ENCODE measurements at regions not wholly inside any gene's neighbourhood (a gene's known extent, or its start where the extent isn't known, plus 50 kb on each side); places are given as distances from the start of the nearest gene placed in this dataset.
A peak's percentile ranks its signal among the peaks of the same experiment; 100 is the strongest.

DNA sequence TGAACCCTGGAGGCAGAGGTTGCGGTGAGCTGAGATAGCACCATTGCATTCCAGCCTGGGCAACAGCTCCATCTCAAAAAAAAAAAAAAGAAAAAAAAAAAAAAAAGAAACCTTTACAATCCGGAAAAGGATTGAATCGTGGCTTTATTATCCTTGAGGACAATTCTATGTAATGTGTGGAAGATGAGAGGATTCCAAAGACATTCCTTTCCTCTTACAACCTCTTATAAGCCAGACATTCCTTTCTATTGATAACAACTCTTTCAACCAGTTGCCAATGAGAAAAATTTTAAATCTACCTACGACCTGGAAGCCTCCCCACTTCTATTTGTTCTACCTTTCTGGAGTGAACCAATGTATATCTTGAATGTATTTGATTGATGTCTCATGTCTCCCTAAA lies 91.2 kb upstream of the EEF1E1 start:
- intact Hi-C loops (cut with DNase I) = no loop called here
- no peak overlapping the region for H3K27ac ChIP-seq (ENCODE audit: low read length)
- 61% methylated on average over 4 of the region's 4 CpGs for WGBS
- DNase-seq = no peak
- no peak for ATAC-seq
- H3K4me1 ChIP-seq (ENCODE audit: control insufficient read depth, insufficient read depth, low read length) = no peaks in the 10 kb centered on the region
- H3K27me3 ChIP-seq (ENCODE audit: control insufficient read depth, insufficient read depth) = no peaks in the 10 kb centered on the region
- H3K9me3 ChIP-seq (ENCODE audit: control insufficient read depth, low read length) = no peaks in the 10 kb centered on the region
- no peak overlapping the region for H3K4me3 ChIP-seq (ENCODE audit: low read length)

DNA sequence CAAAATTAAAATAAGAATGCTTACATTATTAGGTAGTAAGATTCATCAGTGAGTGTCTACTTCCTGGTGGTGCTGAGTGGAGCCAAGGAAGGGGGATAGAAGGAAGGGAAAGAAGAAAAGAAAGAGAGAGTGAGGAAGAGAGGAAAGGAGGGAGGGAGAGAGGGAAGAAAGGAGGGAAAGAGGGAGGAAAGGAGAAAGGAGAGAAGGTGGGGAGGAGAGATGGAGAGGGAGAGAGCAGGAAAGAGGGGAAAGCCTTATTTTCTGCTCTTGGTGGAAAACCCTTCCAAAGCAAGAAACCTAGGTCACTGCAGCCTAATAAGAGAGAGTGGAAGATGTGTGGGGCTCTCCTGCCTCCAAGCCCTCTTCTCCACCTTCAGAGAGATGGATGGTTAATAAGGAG lies 90.2 kb upstream of the EEF1E1 start:
- no peak for ATAC-seq
- intact Hi-C loops (cut with DNase I) = no loop called here
- H3K4me3 ChIP-seq (ENCODE audit: low read length) = no peak overlapping the region
- H3K27me3 ChIP-seq (ENCODE audit: control insufficient read depth, insufficient read depth) = no peaks in the 10 kb centered on the region
- DNase-seq = no peak
- no peak overlapping the region for H3K27ac ChIP-seq (ENCODE audit: low read length)
- H3K4me1 ChIP-seq (ENCODE audit: control insufficient read depth, insufficient read depth, low read length) = no peaks in the 10 kb centered on the region
- H3K9me3 ChIP-seq (ENCODE audit: control insufficient read depth, low read length) = no peaks in the 10 kb centered on the region

DNA sequence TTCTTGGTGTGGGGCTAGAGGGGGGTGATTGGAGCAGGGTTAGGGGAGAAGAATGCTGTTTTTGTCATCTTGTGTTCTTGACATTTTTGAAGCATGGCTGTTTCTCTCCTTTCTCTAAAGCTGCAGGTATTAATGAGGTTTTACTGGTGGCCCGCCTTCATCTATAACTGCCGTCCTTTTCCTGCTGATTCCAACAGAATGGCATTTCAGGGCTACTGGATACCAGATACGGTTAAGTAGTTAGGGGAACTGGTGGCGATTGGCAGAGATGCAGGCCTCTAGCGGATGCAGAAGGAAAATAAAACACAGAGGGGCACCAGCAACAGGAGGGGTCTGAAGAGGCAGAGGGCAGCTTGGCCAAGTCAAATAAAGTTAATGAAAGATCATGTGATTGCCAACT lies 89.7 kb upstream of the EEF1E1 start:
- ATAC-seq (no peak), DNase-seq (no peak)
- Histone ChIP-seq H3K27ac (ENCODE audit: low read length) (no peak overlapping the region), H3K4me3 (ENCODE audit: low read length) (no peak overlapping the region), H3K9me3 (ENCODE audit: control insufficient read depth, low read length) (no peaks in the 10 kb centered on the region), H3K27me3 (ENCODE audit: control insufficient read depth, insufficient read depth) (no peaks in the 10 kb centered on the region), H3K4me1 (ENCODE audit: control insufficient read depth, insufficient read depth, low read length) (no peaks in the 10 kb centered on the region)
- intact Hi-C loops (cut with DNase I) = no loop called here
- WGBS = 57% methylated on average over 5 of the region's 5 CpGs

DNA sequence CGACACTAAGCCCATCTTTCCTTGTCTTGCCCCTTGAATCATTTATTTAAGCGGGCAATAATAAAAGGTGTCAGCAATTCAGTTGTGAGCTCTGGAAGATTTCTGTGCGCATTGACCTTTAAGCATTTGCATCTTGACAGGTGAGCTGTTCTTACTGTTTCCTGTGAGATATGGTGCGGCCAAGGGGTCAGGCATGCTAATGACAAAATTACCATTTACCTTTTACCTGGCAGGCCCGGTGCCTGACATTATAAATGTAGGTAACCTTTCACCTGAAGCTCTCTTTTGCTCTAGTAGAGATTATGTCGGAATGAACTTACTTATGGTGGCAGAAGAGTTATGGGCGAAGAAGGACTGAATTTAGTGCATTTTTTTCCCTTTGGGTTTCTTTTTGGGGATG lies 89.3 kb upstream of the EEF1E1 start:
- WGBS = 61% methylated on average over 7 of the region's 7 CpGs
- H3K27ac ChIP-seq (ENCODE audit: low read length) = no peak overlapping the region
- ATAC-seq (no peak), DNase-seq (no peak)
- H3K4me1 ChIP-seq (ENCODE audit: control insufficient read depth, insufficient read depth, low read length) = no peaks in the 10 kb centered on the region
- H3K9me3 ChIP-seq (ENCODE audit: control insufficient read depth, low read length) = no peaks in the 10 kb centered on the region
- intact Hi-C loops (cut with DNase I) = no loop called here
- H3K4me3 ChIP-seq (ENCODE audit: low read length) = no peak overlapping the region
- H3K27me3 ChIP-seq (ENCODE audit: control insufficient read depth, insufficient read depth) = no peaks in the 10 kb centered on the region

DNA sequence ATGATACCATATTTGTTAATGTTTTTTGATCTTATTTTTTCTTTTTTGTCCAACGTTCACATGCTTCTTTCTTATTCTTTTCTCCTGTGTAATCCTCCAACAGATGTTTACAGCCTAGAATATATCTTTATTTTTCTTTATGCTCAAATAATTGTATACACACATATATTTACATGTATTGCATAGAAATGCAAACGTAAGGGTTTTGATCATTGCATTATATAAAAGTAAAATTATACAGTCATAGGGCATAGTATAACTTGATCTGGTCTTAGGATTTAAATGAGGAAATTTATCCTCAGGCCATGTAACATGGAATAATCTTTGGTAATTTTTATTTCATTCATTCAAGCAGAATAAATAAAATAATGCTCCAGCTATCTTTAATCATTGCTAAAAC lies 84.9 kb upstream of the EEF1E1 start:
- Histone ChIP-seq H3K27me3 (ENCODE audit: control insufficient read depth, insufficient read depth) (no peaks in the 10 kb centered on the region), H3K9me3 (ENCODE audit: control insufficient read depth, low read length) (no peaks in the 10 kb centered on the region), H3K27ac (ENCODE audit: low read length) (no peak overlapping the region), H3K4me3 (ENCODE audit: low read length) (no peak overlapping the region), H3K4me1 (ENCODE audit: control insufficient read depth, insufficient read depth, low read length) (no peaks in the 10 kb centered on the region)
- intact Hi-C loops (cut with DNase I) = no loop called here
- no peak for DNase-seq
- ATAC-seq = no peak
- 80% methylated on average over 2 of the region's 2 CpGs for WGBS

DNA sequence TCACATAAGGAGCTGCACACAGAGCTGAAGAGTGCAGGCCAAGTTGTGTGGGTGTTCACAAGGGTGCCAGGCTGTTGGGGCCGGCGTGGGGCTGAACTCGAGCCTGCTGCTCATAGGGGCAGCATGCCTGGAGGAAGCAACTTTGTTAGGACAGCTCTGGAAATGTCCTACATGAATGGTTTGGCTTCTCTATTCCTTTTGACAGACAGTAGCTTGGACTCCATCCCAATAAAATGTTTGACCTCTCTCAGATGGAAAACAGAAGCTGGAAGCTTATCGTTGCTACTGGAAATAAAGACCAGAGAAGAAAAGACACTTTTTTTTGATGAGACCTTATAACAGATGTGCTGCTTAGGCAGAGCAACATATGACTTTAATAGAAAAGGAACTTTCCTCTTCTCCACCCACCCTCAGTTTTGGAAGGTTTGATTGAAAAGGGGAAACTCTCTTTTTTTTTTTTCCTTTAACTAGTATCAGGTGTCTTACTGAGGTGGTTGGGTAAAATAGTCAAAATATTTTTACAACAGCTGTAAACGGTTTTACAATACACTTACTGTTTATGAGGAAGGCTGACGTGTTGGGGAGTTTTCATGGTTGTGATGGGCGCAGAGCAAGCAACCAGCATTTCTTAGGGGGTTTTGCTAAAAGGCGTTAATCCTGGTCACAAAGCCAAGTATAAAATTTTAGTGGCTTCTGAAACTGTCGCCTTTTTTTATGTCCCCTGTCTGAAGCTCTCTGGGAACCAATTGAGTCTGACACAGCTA lies 80.7 kb upstream of the EEF1E1 start:
- H3K4me3 ChIP-seq (ENCODE audit: low read length) = no peak overlapping the region
- no peaks in the 10 kb centered on the region for H3K9me3 ChIP-seq (ENCODE audit: control insufficient read depth, low read length)
- no peaks in the 10 kb centered on the region for H3K27me3 ChIP-seq (ENCODE audit: control insufficient read depth, insufficient read depth)
- H3K4me1 ChIP-seq (ENCODE audit: control insufficient read depth, insufficient read depth, low read length) = no peaks in the 10 kb centered on the region
- peak in 1 of 2 donors; percentile 18 for ATAC-seq
- intact Hi-C loops (cut with DNase I) = no loop called here
- H3K27ac ChIP-seq (ENCODE audit: low read length) = no peak overlapping the region
- DNase-seq = no peak
- WGBS = 39% methylated on average over 9 of the region's 9 CpGs

DNA sequence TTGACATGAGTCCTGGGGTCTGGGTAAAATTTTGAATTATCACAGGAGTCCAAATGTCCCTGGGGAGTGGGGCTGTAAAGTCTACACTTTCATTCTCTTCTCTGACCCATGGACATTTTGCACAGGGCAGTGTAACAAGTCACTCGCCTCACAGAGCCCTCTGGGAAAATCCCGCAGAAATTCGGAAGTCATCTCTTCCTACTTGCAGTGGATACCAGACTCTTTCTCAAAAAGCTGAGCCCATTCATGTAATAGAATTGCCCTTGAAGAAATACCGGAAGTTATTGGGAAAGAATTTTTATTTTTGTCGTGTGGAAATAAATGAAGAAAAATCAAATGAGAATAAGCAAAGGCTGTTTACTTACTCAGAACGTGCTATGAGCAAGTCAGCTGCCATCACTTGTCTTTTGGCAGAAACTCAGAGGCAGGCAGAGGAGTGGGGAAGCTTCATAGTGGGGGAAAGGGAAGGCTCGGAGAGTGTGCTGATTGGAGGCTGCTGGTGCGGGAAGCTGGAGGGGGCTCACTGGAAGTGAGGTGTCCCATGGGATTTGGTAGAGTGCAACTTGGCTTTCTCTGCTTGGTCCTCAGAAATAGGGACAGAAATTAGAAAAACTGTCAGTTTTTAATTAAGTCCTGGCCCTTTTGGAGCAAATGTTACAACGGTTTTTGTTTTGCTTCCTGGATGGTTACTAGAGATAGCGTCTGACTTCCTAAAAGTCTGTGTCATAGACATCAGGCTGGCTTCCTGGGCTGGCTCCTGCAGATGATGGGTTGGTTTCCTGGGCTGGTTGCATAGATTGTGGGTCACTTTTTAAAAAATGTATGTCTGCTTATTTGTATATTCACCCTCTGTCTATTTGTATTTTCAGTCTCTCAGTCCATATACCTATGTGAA lies 79.8 kb upstream of the EEF1E1 start:
- 38% methylated on average over 10 of the region's 10 CpGs for WGBS
- Histone ChIP-seq H3K27me3 (ENCODE audit: control insufficient read depth, insufficient read depth) (no peaks in the 10 kb centered on the region), H3K9me3 (ENCODE audit: control insufficient read depth, low read length) (no peaks in the 10 kb centered on the region), H3K4me3 (ENCODE audit: low read length) (no peak overlapping the region), H3K4me1 (ENCODE audit: control insufficient read depth, insufficient read depth, low read length) (no peaks in the 10 kb centered on the region), H3K27ac (ENCODE audit: low read length) (no peak overlapping the region)
- intact Hi-C loops (cut with DNase I) = no loop called here
- ATAC-seq = no peak
- no peak for DNase-seq

DNA sequence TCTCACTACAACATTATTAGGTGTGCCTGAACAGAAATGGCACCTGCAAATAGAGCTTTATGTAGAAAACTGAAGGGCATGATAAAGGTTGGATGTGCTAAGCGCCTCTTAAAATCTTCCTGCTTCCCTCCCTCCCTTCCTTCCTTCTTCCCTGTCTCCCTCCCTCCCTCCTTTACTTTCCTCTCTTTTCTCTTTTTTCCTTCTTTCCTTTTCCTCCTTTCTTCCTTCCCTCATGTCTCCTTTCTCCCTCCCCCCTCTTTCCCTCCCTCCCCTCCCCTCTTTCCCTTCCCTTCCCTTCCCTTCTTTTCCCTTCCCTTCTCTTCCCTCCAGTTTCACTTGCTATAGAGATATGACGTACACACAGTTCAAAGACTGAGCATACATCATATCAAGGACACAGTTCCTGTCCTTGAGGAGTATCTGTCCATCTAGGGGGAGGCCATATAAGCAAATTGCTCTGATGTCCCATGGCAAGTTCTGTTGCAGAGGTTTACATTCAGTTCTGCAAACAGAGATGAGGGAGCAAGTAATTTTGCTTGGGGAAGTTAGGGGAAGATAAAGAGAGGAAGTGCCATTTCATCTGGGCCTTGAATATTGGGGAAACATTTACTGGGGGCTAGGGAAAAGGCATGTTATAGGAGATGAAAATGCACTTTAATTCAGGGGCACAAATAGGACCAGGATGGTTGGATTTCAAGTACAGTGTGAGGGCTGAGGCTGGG lies 79.0 kb upstream of the EEF1E1 start:
- Histone ChIP-seq H3K9me3 (ENCODE audit: control insufficient read depth, low read length) (no peaks in the 10 kb centered on the region), H3K27me3 (ENCODE audit: control insufficient read depth, insufficient read depth) (no peaks in the 10 kb centered on the region), H3K4me3 (ENCODE audit: low read length) (no peak overlapping the region), H3K4me1 (ENCODE audit: control insufficient read depth, insufficient read depth, low read length) (no peaks in the 10 kb centered on the region), H3K27ac (ENCODE audit: low read length) (no peak overlapping the region)
- 61% methylated on average over 2 of the region's 2 CpGs for WGBS
- ATAC-seq (no peak), DNase-seq (no peak)
- intact Hi-C loops (cut with DNase I) = no loop called here

DNA sequence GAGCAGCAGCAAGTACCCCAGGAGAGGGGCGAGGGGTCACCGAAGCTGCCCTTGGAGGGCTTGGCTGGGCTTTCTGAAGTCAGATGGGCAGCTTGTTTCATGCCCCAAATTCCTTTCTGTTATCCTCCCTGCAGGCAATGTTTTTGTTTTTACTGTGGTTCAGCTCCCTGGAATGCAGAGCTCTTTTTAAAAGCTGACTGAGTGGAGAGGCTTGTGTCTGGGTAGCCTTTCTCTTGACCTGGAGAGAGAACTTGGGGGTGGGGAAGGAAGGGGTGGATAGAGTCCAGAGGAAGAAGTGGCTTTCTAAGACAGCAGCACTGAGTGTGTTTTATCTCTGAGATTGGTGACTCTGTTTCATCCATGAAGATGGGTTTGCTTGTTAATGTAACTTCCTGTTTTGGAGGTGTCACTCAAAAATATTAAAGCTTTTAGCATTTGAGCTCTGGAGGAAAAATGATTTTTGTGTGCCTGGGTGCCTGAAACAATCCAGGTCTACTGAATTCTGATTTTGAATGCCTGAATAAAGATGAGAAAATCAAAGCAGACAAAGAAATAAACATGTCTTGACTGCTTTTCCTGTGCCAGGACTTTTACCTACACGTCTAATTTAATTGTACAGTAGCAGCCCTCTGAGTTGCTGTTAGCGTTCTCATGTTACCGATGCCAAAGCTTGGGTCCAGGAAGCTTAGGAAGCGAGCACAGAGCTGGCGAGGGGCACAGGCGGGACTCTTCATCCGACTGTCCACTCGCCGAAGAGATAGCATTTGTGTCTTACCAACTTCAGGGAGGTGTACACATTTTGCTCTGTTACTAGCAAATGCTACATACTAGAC lies 78.2 kb upstream of the EEF1E1 start:
- ATAC-seq = no peak
- H3K9me3 ChIP-seq (ENCODE audit: control insufficient read depth, low read length) = no peaks in the 10 kb centered on the region
- H3K4me3 ChIP-seq (ENCODE audit: low read length) = no peak overlapping the region
- WGBS = 25% methylated on average over 11 of the region's 11 CpGs
- intact Hi-C loops (cut with DNase I) = no loop called here
- DNase-seq = no peak
- no peaks in the 10 kb centered on the region for H3K4me1 ChIP-seq (ENCODE audit: control insufficient read depth, insufficient read depth, low read length)
- H3K27ac ChIP-seq (ENCODE audit: low read length) = no peak overlapping the region
- no peaks in the 10 kb centered on the region for H3K27me3 ChIP-seq (ENCODE audit: control insufficient read depth, insufficient read depth)

DNA sequence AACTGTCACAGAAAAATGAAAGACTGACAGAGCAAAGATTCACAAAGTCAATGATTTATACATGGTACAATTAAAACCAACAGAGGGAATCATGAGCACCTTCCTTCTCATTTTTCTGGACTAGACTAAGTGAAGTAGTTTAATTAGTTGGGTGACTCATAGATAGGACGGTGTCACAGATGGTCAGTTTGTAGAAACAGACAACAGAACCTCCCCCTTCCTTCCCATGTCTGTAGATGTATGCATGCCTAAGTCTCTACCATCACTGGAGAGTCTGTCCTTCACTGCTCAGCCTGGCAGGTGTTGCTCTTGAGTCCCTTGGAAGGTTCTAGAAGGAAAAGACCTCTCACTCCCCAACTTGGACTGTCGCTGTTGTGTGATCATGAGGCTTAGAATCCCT lies 75.4 kb upstream of the EEF1E1 start:
- Histone ChIP-seq H3K27ac (ENCODE audit: low read length) (no peak overlapping the region), H3K4me1 (ENCODE audit: control insufficient read depth, insufficient read depth, low read length) (no peaks in the 10 kb centered on the region), H3K4me3 (ENCODE audit: low read length) (no peak overlapping the region), H3K27me3 (ENCODE audit: control insufficient read depth, insufficient read depth) (no peaks in the 10 kb centered on the region), H3K9me3 (ENCODE audit: control insufficient read depth, low read length) (no peaks in the 10 kb centered on the region)
- DNase-seq (no peak), ATAC-seq (no peak)
- intact Hi-C loops (cut with DNase I) = no loop called here
- WGBS = 75% methylated on average over 2 of the region's 2 CpGs
